PFSK-1 (cell line): ENCODE measurements at regions not wholly inside any gene's neighbourhood (a gene's known extent, or its start where the extent isn't known, plus 50 kb on each side); places are given as distances from the start of the nearest gene placed in this dataset.

Experiments
- FOXP2 ChIP-seq: optimal IDR thresholded peaks from 2 replicates; pipeline ENCODE3; 2011; ENCODE audit warnings: borderline replicate concordance, control low read depth, inconsistent platforms; ENCODE audit not compliant: insufficient read depth; ENCODE audit errors: extremely low read length, extremely low read depth
- POLR2AphosphoS5 ChIP-seq: IDR thresholded peaks from 2 replicates; pipeline ENCODE4 v1.6.1; 2012; ENCODE audit warnings: low read depth, mild to moderate bottlenecking, control low read depth, low read length, moderate library complexity
- SIN3A ChIP-seq: IDR thresholded peaks from 2 replicates; pipeline ENCODE4 v1.6.1; 2012; ENCODE audit warnings: mild to moderate bottlenecking, low read length, moderate library complexity, borderline replicate concordance; ENCODE audit not compliant: insufficient read depth
- TAF1 ChIP-seq: IDR thresholded peaks from 2 replicates; pipeline ENCODE4 v1.6.1; 2012; ENCODE audit warnings: low read length, control low read depth, borderline replicate concordance; ENCODE audit not compliant: insufficient read depth
- TF ChIP-seq, protein P1 (sequence below), 2 experiments: IDR thresholded peaks; 2 replicates each; pipeline versions ENCODE4 v1.6.1 to v1.8.0; 2011 to 2012; ENCODE audit warnings: low read depth in 2 of 2, low read length in 2 of 2, control low read depth in 1 of 2, inconsistent platforms in 1 of 2, mild to moderate bottlenecking in 1 of 2, moderate library complexity in 1 of 2; ENCODE audit not compliant: insufficient read depth in 1 of 2

DNA sequence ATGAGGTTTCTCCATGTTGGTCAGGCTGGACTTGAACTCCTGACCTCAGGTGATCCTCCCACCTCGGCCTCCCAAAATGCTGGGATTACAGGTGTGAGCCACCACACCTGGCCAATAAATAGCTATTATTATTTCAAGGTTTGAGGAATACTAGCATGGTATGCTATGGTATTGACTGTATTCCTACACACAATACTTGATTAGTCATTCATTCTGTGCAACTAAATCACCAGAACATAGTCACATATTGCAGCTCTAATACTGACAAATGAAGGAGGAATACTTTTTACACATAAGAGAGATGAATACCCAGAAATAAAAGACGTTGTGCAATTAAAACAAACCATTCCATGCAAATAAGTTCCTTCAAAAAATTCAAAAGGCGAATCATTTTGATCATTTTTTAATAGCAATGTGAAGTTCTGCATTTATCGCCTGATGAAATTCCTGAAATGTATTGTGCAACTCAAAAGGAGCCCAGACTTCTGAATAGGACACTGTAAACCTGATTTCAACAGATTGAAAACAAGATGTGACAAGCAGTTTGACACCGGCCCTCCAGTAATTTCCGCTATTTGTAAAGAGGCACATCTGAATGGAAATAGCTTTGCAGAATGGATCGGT, 687.4 kb upstream of the SEMA6A start:
- TF ChIP-seq, protein P1, sequence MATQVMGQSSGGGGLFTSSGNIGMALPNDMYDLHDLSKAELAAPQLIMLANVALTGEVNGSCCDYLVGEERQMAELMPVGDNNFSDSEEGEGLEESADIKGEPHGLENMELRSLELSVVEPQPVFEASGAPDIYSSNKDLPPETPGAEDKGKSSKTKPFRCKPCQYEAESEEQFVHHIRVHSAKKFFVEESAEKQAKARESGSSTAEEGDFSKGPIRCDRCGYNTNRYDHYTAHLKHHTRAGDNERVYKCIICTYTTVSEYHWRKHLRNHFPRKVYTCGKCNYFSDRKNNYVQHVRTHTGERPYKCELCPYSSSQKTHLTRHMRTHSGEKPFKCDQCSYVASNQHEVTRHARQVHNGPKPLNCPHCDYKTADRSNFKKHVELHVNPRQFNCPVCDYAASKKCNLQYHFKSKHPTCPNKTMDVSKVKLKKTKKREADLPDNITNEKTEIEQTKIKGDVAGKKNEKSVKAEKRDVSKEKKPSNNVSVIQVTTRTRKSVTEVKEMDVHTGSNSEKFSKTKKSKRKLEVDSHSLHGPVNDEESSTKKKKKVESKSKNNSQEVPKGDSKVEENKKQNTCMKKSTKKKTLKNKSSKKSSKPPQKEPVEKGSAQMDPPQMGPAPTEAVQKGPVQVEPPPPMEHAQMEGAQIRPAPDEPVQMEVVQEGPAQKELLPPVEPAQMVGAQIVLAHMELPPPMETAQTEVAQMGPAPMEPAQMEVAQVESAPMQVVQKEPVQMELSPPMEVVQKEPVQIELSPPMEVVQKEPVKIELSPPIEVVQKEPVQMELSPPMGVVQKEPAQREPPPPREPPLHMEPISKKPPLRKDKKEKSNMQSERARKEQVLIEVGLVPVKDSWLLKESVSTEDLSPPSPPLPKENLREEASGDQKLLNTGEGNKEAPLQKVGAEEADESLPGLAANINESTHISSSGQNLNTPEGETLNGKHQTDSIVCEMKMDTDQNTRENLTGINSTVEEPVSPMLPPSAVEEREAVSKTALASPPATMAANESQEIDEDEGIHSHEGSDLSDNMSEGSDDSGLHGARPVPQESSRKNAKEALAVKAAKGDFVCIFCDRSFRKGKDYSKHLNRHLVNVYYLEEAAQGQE (IDR thresholded peaks at IDR 0.05; ENCODE audit: insufficient read depth in 1 of 2, low read depth in 2 of 2, low read length in 2 of 2) = no peak
- TF ChIP-seq SIN3A (no peak), POLR2AphosphoS5 (no peak), FOXP2 (no peak), TAF1 (no peak)

DNA sequence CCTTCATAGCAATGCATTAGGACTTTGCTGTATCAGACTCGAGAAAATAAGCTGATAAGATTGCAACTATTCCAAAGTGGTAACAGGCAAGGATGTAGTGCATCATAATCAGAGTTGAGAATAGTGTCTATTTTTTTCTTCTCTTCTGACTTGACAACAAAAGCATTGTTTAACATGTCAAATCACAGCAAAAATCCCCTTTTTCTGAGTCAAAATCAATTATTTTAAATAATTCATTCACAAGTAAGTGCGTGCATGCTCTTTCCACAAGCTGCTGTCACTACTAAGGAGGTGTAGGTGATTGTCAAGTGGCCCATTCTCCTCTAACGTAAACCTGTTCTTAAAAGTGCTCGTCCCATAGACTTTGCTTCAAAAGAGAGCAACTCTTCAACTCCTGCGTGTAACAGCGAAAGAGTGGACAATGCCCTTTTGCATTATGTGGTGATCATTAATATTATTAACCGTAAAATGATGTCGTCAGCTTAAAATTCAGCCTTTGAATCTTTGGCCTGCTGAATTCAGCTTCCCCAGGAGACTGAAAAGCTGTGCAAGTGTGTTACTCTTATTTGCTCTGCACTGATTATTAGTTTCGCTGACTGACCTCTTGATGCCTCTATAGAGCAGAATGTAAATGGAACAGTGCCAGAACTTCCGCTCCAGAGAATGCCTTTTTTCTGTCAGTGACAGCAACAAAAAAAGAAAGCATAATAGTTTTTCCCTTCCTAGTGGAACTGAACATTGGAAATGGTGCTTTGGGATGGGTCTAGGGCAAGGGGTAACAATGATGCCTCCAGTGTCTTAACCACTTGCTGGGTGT, 680.8 kb upstream of the SEMA6A start:
- TF ChIP-seq TAF1 = no peak
- no peak for TF ChIP-seq POLR2AphosphoS5
- TF ChIP-seq, protein P1 (IDR thresholded peaks at IDR 0.05; ENCODE audit: insufficient read depth in 1 of 2, low read depth in 2 of 2, low read length in 2 of 2) = no peak
- TF ChIP-seq SIN3A = no peak
- no peak for TF ChIP-seq FOXP2

DNA sequence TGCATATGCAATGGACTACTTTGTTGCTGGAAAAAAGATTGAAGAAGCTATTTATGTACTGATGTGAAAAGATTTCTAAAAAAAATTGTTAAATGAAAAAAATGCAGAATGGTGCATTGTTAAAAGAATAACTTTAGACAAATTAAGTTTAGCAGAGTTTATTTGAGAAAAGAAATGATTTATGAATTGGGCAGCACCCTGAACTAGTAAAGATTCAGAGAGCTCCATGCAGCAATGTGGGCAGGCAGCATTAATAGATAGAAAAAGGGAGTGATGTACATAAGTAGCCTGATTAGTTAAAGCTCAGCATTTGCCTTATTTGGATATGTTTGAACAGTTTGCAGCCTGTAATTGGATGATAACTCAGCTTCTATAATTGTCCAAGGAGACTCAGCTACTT, 677.9 kb upstream of the SEMA6A start:
- TF ChIP-seq POLR2AphosphoS5 = no peak
- TF ChIP-seq FOXP2 = no peak
- no peak for TF ChIP-seq TAF1
- TF ChIP-seq, protein P1 (IDR thresholded peaks at IDR 0.05; ENCODE audit: insufficient read depth in 1 of 2, low read depth in 2 of 2, low read length in 2 of 2) = no peak
- no peak for TF ChIP-seq SIN3A

DNA sequence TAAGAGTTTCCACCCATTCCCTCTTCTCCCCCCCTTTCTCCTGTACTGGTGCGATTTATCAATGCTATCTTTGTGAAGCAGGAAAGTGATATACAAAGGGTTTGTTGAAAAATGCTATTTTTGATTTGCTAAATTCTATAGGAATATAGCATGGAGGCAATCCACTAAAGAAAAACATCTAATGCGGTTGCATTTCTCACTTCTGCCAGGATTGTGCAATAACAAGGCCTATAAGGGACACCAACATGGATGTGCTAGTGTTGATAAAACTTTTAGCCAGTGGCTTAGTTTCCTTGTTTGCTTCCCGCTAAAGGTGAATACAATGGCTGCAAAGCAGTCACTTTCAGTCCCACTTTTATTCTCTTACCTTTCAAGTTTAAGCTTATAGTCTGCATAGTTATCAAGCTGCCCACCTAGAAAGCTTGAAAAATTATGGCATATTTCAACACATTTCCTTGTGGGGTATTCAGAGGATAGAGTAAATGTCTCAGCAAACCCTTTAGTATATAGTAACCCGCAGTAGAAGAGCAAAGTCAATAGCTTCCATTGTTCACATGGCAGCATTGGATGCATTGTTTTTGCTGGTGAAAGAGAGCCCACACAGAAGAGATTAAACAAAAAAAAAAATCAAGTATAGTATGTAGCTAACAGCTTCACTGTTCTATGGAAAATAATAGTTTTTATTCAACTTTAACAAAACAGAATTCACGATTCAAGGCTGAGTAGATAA, 674.6 kb upstream of the SEMA6A start:
- no peak for TF ChIP-seq SIN3A
- TF ChIP-seq FOXP2 = no peak
- no peak for TF ChIP-seq TAF1
- TF ChIP-seq, protein P1 (IDR thresholded peaks at IDR 0.05; ENCODE audit: insufficient read depth in 1 of 2, low read depth in 2 of 2, low read length in 2 of 2) = no peak
- no peak for TF ChIP-seq POLR2AphosphoS5
